Erythroblast (primary cell): ENCODE measurements at regions not wholly inside any gene's neighbourhood (a gene's known extent, or its start where the extent isn't known, plus 50 kb on each side); places are given as distances from the start of the nearest gene placed in this dataset.

ENCODE experiments used
- GATA1 ChIP-seq: IDR thresholded peaks from 2 replicates; pipeline ENCODE4 v1.6.1; 2011; ENCODE audit warnings: low read depth, mild to moderate bottlenecking, control low read depth, low read length, moderate library complexity
- POLR2A ChIP-seq: IDR thresholded peaks from 2 replicates; pipeline ENCODE4 v1.6.1; 2011; ENCODE audit warnings: mild to moderate bottlenecking, low read length

DNA sequence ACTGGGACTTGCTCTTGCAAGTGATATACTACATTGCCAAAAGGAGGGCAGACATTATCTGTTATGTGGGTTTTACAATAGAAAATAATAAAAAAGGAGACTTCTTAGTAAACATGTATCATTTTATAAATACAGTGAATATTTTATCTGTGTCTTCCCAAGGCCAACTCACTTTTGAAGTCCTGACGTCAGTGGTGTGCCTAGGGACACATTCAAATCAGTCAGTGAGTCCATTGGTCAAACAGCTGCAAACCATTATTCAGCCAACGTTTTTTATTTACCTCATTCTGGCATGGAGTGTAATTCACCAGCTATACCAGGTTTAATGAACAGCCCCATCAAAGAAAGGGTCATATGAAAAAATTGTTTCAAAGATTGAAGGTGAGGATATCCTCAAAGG is 263.7 kb downstream of the IPMK start:
- TF ChIP-seq GATA1 (no peak), POLR2A (no peak)
